ENCODE measurements at regions not wholly inside any gene's neighbourhood (a gene's known extent, or its start where the extent isn't known, plus 50 kb on each side); places are given as distances from the start of the nearest gene placed in this dataset.

GRCh38 chr3:147737376-147737775 is 328.2 kb downstream of the ZIC1 start:
- TF ChIP-seq CTCF (conservative IDR thresholded peaks at IDR 0.05; ENCODE audit: low read depth, low read length): no peak
- TF ChIP-seq BHLHE40 (IDR thresholded peaks at IDR 0.05; ENCODE audit: low read depth, low read length): no peak
- TF ChIP-seq MAZ (IDR thresholded peaks at IDR 0.05; ENCODE audit: borderline replicate concordance, low read depth, low read length): no peak
- TF ChIP-seq RFX5 (IDR thresholded peaks at IDR 0.05; ENCODE audit: low read depth, low read length): no peak
- TF ChIP-seq RCOR1 (IDR thresholded peaks at IDR 0.05; ENCODE audit: insufficient replicate concordance, low read length): no peak
- no peak for TF ChIP-seq POLR2A (IDR thresholded peaks at IDR 0.05; ENCODE audit: low read depth, low read length)
- TF ChIP-seq USF2 (IDR thresholded peaks at IDR 0.05; ENCODE audit: low read depth, low read length): no peak
- TF ChIP-seq RAD21 (IDR thresholded peaks at IDR 0.05; ENCODE audit: low read length): no peak

All from IMR-90 (cell line).